ENCODE measurements at regions not wholly inside any gene's neighbourhood (a gene's known extent, or its start where the extent isn't known, plus 50 kb on each side); places are given as distances from the start of the nearest gene placed in this dataset.

DNA sequence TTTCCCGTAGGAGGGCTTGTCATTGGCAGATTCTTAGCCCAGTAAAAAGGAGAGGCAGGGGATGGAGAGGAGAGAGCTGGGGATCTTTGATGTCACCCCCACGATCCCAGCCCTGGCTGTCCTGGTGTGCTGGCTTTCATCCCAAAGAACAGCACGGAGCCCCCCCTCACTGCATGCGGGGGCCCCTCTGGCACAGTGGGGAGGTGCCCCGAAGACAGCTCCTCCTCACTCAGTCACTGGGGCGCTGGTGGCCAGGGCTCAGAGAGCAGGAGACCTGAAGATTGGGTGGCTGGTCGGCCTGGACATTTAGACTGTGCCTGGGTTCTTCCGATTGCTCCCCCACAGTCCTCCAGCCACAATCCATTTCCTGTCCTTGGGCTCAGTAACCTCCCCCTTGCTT lies 207.5 kb downstream of the MELK start:
- in situ Hi-C loops (cut with HindIII; ENCODE audit: low sequenced_read_pairs) = no loop called here
- no peak for TF ChIP-seq CTCF (IDR thresholded peaks at IDR 0.05; ENCODE audit: low read depth, low read length)
- no peak for DNase-seq (ENCODE audit: low read depth, low spot score)
- no peak overlapping the region for H3K4me3 ChIP-seq (ENCODE audit: low read depth, low read length)

DNA sequence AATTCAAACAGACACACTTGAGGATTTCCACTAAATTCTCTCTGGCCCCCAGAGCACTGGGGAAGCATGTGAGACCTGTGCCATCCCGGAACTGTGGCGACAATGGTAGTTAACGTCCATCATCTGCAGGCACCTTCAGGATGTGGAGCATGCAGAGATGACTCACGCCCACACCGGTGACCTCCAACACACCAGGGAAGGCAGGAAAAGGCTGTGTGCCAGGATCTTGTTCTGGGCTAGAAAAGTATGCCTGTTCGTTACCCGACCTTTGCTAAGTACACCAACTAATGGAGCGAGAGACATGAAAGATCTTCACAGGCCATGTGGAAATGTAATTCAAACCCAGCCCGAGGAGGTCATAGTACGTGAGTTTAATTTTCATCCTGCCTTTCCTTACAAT lies 208.8 kb downstream of the MELK start:
- peak; percentile 3 for DNase-seq (ENCODE audit: low read depth, low spot score)
- no peak for TF ChIP-seq CTCF (IDR thresholded peaks at IDR 0.05; ENCODE audit: low read depth, low read length)
- no peak overlapping the region for H3K4me3 ChIP-seq (ENCODE audit: low read depth, low read length)
- in situ Hi-C loops (cut with HindIII; ENCODE audit: low sequenced_read_pairs) = no loop called here

All from astrocyte of the spinal cord (primary cell).